ENCODE measurements at regions not wholly inside any gene's neighbourhood (a gene's known extent, or its start where the extent isn't known, plus 50 kb on each side); places are given as distances from the start of the nearest gene placed in this dataset.

DNA sequence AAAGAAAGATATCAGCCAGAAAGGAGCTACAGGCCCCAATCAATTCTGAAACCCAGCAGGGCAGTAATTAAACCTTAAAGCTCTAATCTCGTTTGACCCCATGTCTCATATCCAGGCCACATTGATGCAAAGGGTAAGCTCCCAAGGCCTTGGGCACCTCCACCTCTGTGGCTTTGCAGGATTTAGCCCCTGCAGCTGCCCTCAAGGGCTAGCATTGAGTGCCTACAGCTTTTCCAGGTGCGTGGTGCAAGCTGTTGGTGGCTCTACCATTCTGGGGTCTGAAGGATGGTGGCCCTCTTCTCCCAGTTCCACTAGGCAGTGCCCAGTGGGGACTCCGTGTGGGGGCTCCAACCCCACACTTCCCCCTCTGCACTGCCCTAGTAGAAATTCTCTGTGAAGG is 429.9 kb downstream of the NPHP4 start:
- DNase-seq (ENCODE audit: extremely low read depth, low read depth) = no peak
- TF ChIP-seq, protein P1, sequence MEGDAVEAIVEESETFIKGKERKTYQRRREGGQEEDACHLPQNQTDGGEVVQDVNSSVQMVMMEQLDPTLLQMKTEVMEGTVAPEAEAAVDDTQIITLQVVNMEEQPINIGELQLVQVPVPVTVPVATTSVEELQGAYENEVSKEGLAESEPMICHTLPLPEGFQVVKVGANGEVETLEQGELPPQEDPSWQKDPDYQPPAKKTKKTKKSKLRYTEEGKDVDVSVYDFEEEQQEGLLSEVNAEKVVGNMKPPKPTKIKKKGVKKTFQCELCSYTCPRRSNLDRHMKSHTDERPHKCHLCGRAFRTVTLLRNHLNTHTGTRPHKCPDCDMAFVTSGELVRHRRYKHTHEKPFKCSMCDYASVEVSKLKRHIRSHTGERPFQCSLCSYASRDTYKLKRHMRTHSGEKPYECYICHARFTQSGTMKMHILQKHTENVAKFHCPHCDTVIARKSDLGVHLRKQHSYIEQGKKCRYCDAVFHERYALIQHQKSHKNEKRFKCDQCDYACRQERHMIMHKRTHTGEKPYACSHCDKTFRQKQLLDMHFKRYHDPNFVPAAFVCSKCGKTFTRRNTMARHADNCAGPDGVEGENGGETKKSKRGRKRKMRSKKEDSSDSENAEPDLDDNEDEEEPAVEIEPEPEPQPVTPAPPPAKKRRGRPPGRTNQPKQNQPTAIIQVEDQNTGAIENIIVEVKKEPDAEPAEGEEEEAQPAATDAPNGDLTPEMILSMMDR (IDR thresholded peaks at IDR 0.05; ENCODE audit: low read depth, low read length) = no peak

DNA sequence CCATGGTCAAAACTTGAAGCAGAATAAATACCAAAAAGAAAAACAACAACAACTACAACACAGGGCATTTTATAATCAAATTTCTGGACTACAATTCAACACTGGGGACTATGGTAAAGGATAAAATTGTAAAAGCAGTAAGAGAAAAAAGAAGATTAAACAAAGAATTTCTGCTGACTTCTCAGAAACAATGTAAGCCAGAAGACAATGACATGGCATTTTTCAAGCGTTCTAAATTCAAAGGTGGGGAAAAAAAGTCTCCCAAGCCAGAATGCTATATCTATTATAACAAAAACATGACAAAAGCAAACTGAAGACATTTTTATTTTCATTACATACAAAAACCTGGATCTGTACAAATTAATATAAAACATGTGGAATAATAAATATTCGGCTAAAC is 433.1 kb downstream of the NPHP4 start:
- no peak for DNase-seq (ENCODE audit: extremely low read depth, low read depth)
- TF ChIP-seq, protein P1 (IDR thresholded peaks at IDR 0.05; ENCODE audit: low read depth, low read length) = no peak

DNA sequence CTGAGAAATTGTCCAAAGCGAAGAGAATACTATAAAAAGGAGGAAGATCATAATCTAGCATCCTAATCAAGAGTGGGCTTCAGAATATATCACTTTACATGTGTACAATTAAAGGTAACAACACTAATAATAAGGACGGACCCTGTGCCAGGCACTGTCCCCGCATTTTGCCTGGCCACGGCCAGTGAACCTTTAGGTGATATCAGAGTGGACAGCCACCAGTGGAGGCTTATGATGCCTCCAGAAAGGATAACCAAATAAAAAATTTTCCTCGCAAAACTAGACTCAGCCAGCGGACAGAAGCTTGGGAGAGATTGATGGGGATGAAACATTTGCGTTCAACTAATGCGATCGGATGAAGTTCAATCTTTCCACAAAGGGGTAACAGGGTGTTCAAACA is 436.4 kb downstream of the NPHP4 start:
- TF ChIP-seq, protein P1 (IDR thresholded peaks at IDR 0.05; ENCODE audit: low read depth, low read length) = no peak
- DNase-seq (ENCODE audit: extremely low read depth, low read depth) = no peak

DNA sequence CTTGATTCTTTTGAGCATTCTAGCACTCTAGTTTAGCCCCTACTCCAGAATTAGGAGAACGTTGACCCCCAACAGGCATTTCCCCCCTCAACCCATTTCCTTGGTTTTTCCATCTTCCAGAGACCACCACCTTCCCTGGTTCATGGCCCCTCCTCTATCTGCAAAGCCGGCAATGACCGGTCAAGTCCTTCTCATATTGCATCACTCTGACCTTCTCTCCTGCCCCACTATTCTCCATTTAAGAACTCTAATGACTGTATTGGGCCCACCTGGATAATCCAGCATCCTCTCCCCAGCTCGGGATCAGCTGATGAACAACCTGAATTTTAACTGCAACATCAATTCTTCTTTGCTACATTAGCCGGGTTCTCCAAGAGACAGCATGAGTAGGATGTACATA is 437.4 kb downstream of the NPHP4 start:
- TF ChIP-seq, protein P1 (IDR thresholded peaks at IDR 0.05; ENCODE audit: low read depth, low read length) = no peak
- no peak for DNase-seq (ENCODE audit: extremely low read depth, low read depth)

DNA sequence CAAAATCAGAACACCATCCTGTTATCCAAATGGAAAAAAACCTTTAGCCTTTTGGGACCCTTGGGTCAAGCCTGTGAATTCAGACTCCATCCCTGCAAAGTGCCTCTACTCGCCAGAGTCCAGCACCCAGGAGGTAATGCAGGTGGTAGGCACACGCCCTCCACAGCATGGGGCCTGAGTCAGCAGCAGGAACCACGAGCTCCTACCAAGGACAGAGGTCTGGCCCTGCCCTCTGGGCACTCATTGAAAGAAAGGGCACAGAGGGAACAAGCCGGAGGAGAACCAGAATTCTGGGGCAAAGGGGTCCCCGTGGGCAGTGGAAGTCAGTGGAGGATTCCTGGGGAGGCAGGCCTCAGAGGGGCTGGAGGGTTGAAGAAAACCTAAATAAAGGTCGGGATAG is 438.1 kb downstream of the NPHP4 start:
- TF ChIP-seq, protein P1 (IDR thresholded peaks at IDR 0.05; ENCODE audit: low read depth, low read length) = no peak

DNA sequence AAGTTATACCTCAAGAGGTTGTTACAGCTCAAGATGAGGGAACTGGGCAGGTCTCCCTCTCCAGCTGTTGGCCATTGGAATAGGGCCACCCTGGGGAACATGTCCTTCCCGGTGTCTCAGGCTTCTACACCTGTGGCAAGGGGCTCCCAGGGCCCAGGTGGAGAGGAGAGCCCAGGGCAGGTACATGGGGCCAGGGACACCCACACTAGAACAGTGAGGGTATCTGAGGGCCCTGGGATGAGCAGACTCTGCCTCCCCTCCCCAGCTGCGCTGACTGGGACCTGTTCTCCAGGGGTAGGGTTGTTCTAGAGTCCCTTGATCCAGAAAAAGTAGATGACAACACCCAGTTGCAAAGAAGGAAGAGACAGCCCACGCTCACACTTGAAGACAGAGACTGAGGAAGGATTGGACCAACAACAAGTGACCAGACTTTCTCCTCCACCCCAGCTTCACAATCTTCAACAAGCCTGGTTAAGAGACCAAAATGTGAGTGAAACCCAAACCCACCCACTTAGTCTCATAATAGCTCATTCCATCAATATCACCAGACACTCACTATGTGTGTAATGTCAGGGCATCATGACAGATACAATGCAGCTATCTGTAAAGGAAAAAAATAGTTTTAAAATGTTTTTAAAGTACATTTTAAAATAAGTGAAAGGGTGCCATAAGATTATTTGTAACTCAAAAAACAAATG is 439.3 kb downstream of the NPHP4 start:
- TF ChIP-seq, protein P1 (IDR thresholded peaks at IDR 0.05; ENCODE audit: low read depth, low read length) = no peak
- no peak for DNase-seq (ENCODE audit: extremely low read depth, low read depth)

More for the DNA sequence above, 438.1 kb downstream of the NPHP4 start:
- DNase-seq (ENCODE audit: extremely low read depth, low read depth) = no peak

DNA sequence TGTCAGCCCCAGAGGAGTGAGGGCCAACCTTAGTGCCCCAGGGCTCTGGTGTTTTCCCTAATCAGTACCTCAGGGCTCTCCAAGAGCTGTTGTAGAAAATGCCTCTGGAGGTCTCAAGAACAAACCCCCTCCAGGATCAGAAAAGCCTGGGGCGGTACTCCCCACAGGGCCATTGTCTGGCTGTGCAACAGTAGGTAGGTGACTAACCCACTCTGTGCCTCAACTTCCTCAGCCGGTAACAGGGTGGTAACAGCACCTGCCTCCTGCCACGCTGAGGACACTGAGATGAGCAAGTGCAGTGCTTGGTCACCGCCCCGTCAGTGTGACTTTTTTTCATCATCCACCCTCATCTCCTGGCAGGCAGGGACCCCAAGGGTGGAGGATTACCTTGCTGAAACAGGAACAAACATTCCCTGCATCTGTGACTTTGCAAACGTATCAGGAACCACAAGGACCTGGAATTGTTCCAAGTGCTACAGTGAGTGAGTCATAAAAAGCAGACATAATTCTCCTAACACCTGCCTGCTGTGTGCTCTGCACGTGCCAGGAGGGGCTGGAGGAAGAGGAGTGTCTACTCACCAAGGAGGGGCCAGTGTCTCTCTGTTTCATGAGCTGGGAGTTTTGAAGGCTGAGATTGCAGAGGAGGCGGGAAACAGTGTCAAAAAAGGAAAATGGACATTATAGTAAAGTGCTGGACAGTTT is 440.8 kb downstream of the NPHP4 start:
- no peak for DNase-seq (ENCODE audit: extremely low read depth, low read depth)
- TF ChIP-seq, protein P1 (IDR thresholded peaks at IDR 0.05; ENCODE audit: low read depth, low read length) = no peak

Data from AG09319 (cell line).